Inferior parietal cortex (tissue), 1 donor: ENCODE measurements at regions not wholly inside any gene's neighbourhood (a gene's known extent, or its start where the extent isn't known, plus 50 kb on each side); places are given as distances from the start of the nearest gene placed in this dataset.

Experiments used
- DNase-seq: peaks from one replicate; pipeline ENCODE4 v3.0.0-alpha.2; 2016; ENCODE audit errors: extremely low spot score

DNA sequence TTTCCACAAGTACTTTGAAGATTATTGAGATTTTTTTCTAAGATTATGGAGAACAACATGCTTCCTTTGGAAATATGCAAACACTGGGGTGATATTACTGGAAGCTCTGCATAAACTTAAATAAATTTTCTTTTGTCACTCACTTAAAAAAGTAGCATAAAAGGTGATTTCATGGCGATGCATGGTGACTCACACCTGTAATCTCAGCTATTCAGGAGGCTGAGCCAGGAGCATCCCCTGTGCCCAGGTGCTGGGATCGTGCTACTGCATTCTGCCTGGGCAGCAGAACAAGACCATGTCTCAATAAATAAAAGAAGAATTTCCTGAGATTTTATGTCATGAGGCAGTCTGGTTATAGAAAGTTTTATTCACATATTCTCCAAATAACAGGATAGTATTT, 679.1 kb upstream of the CDH2 start:
- DNase-seq, result no peak

DNA sequence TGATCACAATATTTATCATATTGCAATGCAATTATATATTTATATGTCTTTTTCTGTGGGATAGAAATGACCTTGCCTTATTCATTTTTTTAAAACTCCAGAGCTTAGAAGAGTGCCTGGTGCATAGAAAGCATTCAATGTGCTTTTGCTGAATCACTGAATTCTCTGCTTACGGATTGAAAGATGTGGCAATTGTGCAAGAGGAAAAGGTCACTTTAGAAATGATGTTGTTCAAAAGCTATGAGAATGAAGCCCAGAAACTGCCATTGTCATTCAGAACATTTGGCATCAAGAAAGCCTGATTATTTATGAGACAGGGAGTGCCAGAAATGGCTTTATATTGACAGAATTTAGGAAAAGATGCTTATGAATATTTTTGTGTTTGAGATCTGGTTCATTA, 678.6 kb upstream of the CDH2 start:
- DNase-seq, result peak; percentile 53

DNA sequence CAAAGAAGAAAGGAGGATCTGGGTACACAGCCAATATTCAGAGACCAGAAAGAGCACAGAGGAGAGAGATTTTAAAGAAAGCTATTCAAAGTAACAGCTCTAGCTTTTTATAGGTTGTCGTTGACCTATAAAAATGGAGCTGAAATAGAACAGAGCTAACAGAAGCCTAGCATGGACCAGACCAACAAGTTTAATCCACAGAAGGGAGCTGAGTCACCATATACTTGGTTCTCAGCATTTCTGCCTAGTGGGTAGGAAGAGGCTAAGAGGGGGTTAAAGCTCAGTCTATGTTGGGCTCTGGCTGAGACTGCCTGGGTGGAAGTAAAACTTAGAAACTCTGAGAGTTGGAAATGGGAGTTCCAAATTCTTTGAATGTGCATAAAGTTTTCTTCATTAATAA, 678.0 kb upstream of the CDH2 start:
- no peak for DNase-seq

DNA sequence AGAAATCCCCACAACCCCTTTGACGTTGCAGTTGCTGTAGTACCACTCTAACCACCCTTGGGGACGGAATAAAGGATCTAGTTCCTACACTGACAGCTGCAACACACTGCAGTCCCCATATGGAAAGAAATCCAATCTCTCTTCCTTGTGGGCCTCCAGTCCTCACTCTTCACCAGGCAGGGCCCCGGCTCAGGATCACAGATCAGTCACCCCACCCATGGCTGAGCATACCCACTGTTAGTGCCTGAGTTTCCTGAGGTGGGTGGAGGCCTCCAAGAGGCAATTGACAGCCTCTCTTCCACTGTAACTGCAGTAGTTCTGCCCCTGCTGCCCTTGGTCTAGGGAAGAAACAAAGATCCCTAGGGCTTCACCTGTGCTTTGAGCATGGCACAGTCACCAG, 670.0 kb upstream of the CDH2 start:
- DNase-seq, result no peak

DNA sequence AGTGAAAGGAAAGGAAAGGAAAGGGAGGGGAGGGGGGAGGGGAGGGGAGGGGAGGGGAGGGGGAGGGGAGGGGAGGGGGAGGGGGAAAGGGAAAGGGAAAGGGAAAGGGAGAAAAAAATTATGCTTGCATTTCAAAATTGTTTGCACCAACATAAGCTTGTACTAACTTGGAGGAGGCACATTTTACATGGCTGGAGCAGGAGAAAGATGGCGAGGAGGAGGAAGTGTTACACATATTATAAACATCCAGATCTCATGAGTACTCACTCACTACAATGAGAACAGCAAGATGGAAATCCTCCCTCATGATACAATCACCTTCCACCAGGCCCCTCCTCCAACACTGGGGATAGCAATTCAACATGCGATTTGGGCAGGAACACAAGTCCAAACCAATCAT, 660.2 kb upstream of the CDH2 start:
- no peak for DNase-seq

DNA sequence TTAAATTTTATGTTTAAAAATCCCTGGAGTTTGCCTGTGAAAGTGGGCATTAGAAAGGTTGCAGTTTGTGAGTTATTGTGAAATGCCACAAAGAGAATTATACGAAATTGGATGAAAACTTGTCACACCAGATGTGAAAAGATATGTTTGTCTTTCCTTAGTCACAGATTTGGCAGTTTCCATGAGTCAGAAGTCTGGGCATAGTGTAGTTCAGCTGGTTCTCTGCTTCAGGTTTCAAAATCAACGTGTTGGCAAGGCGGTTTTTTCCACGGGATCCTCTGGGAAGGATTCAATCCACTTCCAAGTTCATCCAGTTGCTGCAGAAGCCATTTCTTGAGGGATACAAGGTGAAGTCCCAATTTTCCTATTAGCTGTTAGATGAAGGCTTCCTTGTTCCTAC, 658.0 kb upstream of the CDH2 start:
- DNase-seq, result peak; percentile 39

DNA sequence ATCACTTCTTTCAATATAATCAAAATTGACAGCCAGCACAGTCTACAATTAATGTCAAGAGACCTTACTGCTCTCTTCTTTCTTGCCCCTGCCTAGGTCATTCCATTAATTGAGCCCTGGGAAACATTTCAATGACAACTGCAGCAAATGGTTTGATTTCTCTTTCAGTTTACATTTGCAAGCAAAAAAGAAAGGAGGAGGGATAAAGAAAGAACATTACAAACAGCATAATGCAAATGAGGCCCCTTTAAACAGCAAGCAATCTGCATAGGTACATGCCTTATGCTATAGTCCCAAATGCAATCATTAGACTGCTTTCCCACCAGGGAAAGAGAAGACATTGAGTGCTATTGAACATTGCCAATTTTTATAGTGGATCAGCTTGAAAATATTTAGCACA, 655.0 kb upstream of the CDH2 start:
- no peak for DNase-seq

DNA sequence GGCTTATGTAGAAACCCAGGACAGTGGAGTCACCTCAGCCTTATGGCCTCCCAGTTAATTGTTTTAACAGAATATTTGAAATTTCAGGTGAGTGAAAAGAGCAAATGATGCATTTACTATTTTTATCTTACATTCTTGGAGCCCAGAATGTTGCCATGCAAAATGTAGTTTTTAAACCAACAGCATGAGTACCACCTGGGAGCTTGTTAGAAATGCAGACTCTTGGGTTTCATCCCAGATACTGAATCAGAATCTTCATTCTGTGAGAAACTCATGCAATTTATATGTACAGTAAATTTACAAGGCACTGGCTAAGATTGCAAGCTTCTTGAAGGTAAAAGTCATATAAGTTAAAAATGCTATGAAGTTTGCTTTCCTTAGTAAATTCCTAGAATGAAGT, 654.5 kb upstream of the CDH2 start:
- DNase-seq, result no peak

DNA sequence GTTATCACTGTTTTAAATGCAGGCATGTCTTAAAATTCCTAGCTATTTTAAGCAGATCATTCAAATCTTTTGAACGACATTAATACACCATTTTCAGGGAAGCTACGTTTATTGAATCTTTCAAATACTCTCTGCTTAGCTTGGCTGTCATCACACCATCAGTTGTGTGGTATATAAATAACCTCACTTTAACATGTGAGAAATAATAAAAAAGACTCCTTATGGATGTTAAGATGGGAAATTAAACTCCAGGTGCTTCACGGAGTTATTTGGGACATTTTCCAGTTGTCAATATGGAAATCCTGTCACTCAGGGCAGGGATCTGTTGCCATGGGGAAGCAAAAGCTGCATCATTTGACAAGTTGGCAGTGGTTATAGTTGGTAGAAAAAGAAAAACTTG, 649.2 kb upstream of the CDH2 start:
- no peak for DNase-seq

DNA sequence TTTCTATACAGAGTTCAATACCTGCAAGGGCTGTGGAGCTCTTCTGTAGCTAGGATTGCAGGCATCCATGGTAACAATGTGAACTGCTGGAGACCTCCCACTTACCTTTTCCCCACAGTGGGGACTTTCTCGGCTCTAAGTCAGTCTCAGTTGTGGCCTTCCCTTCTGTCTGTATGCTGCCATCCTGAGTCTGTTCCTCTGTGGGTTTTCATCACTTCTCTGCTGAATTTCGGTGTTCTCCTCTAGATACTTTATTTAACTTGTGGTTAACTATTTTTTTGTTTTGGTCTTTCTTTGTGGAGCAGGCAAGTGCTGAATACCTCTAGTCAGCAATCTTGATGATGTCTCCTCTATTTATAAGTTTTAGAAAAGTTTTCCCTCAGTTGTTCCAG, 647.2 kb upstream of the CDH2 start:
- no peak for DNase-seq

DNA sequence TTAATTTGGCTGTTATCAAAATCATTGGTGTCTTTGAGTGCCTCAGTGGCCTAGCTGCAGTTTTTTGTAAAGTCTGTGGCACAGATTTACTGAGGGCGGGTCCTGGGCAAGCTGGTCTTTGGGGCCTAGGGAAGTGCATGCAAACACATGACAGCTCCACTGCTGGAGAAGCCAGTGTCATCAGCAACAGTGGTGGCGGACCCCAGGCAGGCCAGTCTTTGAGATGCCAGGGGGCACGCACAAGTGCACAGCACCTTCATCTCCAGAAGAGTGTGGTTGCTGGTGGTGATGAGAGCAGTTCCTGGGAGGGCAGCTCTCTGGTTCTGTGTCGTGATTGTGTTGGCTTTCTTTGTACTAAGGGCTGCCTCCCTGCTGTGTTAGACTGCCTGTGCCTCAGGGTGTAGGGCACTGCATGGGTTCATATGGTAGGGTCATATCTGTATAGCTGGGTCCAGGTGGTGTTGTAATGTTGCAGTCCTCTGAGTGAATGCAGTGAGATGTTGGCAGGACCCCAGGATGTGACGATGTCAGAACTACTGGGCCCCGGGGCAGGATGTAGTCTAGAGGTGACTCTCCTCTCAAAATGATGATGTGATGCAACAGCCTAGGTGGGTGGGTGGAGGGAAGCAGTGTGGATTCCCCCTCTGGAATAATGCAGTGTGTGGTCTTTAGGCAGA, 646.7 kb upstream of the CDH2 start:
- DNase-seq, result no peak

DNA sequence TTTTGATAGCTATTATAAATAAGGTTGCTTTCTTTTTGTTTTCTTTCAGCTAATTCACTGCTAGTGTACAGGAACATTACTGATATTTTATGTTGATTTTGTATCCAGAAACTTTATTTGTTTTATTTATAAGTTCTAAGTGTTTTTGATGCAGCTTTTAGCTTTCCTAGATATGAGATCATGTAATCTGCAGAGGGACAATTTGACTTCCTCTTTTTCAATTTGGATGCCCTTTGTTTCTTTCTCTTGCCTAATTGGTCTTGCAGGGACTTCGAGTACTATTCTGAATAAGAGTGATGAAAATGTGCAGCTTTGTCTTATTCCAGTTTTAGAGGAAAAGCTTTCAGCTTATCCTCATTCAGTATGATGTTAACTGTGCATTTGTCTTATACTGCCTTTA, 643.4 kb upstream of the CDH2 start:
- no peak for DNase-seq

DNA sequence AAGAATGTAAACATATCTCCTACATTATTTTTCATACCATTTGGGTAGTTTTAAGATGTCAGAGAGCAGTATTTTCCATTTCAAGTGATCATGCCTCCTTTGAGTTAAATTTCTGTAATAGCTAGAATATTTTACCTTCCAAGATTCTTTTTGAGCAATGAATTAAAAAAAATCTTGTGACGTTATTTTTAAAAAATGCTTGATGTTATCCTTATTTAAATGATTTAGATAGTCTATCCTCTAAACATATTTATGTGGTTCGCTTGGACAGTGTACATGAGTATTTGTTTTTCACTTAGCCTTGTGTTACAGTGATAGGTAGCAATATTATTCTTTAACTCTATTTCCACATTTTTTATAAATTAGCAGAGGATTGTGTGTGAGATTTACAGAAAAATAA, 639.2 kb upstream of the CDH2 start:
- DNase-seq, result no peak

DNA sequence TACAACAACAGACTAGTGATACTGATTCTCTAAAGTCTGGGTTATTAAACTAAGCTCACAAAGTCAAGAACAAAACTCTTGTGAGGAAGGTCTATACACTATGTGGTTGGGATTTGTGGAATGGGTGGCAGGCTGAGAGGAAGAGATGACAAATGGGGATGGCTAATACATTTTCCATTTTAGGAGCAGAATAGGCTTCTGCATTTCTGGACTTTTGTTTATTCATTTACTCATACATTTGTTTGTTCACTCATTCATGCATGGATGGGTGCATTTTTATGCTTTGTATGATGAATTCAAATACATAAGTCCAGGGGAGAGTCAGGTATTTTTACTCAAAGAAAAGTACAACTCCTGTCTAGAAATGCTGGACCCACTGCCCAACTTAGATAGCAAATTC, 637.4 kb upstream of the CDH2 start:
- DNase-seq, result no peak

DNA sequence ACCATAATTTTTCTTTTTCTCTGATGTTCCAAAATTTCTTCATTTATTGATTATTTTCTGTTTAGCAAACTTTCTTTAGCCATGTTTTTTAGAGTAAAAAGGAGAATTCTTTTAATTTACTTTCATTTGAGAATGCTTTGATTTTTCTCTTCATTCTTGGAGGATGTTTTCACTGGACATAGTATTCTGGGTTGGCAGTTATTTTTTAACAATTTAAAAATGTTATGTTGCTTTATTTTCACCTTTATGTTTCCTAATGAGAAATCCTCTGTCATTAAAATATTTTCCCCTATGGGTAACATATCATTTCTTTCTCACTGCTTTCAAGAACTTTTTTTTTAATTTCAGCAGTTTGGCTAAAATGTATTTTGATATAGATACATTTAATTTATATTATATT, 631.4 kb upstream of the CDH2 start:
- DNase-seq, result no peak

DNA sequence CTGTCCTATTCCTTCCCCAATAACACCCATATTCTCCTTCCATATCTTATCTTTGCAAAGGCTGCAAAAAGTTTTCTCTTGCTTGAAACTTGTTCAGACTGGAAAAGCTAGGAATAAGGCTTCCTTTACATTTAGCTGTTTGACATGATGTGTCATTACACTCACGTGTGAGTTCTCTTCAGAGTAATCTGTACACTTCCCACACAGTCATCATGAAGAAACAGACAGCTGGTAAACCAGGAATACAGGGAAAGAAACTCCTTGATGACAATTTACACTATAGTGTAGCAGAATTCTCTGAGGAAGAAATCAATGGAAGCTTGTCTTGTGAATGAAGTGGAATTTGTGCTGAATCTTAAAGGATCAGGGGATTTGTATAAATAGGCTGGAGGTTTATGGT, 628.6 kb upstream of the CDH2 start:
- no peak for DNase-seq

DNA sequence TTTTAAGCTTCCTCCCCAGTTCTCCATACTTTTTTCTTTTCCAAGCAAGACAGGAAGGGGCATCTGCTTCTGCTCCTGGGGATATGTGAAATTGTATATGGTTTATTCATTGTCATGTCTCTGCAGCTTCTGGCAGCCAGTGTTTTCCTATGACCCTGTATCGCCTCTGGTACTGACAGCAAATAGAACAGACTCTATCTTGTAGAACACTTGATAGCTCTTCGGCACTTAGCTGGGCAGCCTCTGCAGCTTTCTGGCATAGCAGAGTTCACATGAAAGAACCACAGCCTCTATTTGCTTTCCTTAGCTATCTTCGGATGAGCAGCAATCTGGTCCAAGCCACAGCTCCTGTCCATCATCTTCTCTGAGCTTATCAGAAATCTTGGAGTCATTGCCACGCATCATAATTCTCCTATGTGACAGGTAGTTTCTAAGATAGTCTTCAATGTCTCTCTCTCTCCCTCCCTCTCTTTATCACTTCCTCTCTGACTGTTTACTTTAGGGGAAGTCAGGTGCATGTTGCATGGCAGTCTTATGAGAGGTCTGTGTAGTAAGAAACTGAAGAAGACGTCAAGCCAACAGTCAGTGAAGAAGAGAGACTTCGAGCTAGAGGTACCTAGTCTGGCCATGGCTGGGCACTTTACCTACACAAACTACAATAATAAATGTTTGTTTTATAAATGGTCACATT, 627.7 kb upstream of the CDH2 start:
- DNase-seq, result no peak

DNA sequence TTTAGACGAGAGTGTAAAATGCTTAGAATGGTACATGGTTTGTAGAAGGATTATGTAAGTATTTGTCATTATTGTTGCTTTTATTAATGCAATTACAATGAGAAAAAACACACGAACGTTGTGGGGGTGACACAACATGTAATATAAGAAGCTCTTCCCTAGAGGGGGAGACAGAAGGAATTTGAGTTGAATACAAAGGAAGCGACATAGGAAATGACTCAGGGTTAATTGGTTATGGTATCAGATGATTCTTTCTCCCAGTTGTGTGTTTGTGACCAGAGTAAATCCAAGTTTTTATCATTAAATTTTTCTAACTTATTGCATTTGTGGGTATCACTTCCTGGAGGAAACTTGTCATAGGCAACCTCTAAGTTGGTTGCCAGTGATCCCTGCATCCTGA, 625.6 kb upstream of the CDH2 start:
- DNase-seq, result no peak

DNA sequence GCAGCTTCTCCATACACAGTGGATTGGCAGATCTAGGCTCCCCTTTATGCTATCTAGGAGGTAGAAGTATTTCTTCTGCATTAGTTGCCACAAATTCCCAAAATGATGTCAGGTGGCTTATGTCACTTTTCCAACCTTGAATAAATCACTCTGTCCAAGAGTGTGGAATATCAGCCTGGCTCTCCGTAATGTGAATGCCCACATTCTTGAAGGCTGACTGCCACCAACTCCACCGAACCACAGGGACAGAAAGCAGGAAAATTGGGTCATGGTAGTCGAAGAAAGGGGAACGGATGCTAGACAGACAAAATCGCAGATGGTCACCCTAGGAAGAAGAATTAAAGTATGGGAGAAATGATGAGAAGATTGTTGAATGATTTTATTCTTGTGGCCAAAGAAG, 624.9 kb upstream of the CDH2 start:
- DNase-seq, result no peak

DNA sequence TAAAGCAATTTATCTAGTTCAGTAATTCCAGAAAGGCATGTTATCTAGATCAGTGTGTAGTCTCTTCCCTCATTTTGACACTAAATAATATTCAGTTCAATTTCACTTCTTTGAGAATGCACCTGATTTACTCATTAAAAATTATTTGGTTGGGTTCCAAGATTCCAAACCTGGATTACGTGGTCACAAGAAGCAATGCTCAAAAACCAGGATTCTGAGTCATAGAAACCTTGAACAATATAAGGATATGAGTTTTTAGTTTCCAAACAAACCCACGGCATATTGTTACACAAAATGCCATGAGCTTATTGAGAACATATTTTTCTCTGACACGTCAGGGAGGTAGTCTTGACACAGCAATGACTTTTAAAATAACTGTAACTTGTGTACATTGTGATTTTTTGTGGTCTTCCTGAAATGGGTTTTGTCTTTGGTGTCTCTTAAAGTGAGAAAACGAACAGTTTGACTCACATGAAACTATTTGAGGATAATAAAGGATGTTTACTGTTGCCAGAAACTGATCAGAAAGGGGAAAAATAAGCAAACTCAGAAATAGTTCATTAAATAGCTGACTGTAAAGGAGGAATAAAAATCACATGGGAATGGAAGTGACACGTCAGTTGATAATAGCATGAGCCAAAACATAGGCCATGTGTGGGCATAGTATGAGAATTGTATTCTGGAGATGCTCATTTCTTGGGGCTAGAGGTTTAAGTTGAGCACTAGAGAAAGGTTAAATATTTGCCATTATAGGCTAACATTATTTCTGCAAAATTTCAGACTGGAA, 617.7 kb upstream of the CDH2 start:
- no peak for DNase-seq

DNA sequence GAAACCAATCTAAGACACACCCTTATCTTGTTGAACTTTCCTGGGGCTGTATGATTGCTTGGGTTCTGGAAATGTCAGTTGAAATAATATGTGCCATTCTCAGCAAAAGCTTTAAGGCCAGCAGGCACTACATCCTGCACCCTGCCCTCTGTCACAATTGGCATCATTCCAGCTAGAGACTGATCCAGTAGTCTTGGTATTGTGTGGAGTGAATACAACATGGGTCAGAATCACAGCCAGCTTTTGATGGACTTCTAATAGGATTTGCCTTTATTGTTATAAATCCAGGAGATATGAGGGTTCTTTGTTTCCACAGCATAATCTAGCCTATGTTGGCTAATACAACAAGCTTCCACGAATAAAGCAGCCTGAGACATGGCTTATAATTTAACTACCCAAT, 617.0 kb upstream of the CDH2 start:
- no peak for DNase-seq

DNA sequence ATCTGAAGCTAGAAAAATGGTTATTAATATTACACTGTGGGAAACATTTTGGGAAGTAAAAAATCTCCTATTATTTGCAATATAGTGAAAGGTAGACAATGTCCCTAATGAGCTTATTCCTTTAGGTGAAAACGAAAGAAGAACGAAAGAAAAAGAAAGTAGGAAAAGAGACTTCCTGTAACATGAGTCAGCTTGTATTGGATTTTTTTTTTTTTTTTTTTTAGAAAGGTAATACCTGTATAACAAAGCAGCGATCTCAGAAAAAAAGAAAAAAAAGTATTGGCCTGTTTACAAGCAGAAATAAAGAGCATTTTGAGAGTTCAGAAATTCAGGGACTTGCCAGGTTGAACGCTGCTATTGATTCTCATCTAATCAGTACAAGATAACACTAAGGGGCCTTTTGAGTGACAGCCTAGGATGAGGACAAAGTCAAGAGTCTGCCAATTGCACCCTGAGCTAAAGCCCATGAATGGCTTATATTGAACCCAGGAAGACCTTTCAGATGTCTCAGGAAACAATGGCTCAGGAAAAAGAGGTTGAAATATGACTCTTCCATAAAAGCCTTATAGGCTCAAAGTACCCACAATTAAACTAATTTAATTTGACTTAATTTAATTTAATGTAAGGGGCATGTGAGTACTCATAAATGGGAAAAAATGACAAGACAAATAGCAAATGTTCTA, 615.6 kb upstream of the CDH2 start:
- DNase-seq, result no peak

DNA sequence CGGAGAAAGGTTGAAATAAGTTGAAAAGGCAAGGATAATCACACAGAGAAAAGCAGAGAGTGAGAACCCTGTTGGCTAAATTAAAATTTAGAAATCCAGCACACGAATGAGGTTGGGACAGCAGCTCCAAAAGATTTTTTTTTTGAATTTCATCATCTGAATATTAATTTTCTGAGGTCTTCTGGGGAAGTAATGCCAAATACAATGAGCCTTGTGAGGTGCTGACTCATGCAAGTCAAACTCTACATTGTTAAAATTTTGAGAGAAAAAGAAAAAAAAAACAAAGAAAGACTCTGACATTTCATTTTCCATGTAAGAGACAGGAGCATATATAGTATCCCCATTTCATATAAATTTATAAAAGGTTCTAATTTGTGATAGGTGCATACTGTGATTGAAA, 614.2 kb upstream of the CDH2 start:
- DNase-seq, result no peak
